AG08396 (cell line): ENCODE measurements at regions not wholly inside any gene's neighbourhood (a gene's known extent, or its start where the extent isn't known, plus 50 kb on each side); places are given as distances from the start of the nearest gene placed in this dataset.
"Not testable (repeated sequence)": the region's sequence is repeated elsewhere in the genome, so short reads cannot be mapped to it uniquely, and the experiment has no call there.

ENCODE experiments used
- DNase-seq: peaks from one replicate; pipeline ENCODE4 v3.0.0; 2012; ENCODE audit warnings: low spot score, mixed read lengths

GRCh38 chr4:114034189-114034588 lies 54.7 kb upstream of the ARSJ start:
- no peak for DNase-seq

GRCh38 chr4:114036426-114036825 lies 57.0 kb upstream of the ARSJ start:
- DNase-seq: no peak

GRCh38 chr4:114036864-114037263 lies 57.4 kb upstream of the ARSJ start:
- no peak for DNase-seq

- DNase-seq: no peak
Observed at GRCh38 chr4:114037988-114038387, 58.5 kb upstream of the ARSJ start.

GRCh38 chr4:114038762-114039387 lies 59.4 kb upstream of the ARSJ start:
- no peak for DNase-seq

GRCh38 chr4:114040319-114041116 lies 61.1 kb upstream of the ARSJ start:
- peak; percentile 5 for DNase-seq

GRCh38 chr4:114041117-114041475 lies 61.6 kb upstream of the ARSJ start:
- DNase-seq: no peak

GRCh38 chr4:114043116-114043515 lies 63.7 kb upstream of the ARSJ start:
- no peak for DNase-seq

GRCh38 chr4:114044351-114044750 lies 64.9 kb upstream of the ARSJ start:
- not testable (repeated sequence) for DNase-seq

- no peak for DNase-seq
Observed at GRCh38 chr4:114046331-114046730, 66.9 kb upstream of the ARSJ start.

- DNase-seq: not testable (repeated sequence)
Observed at GRCh38 chr4:114048154-114048553, 68.7 kb upstream of the ARSJ start.

- no peak for DNase-seq
Observed at GRCh38 chr4:114052227-114052626, 72.8 kb upstream of the ARSJ start.

- no peak for DNase-seq
Observed at GRCh38 chr4:114056599-114056998, 77.2 kb upstream of the ARSJ start.

- DNase-seq: no peak
Observed at GRCh38 chr4:114057746-114058145, 78.3 kb upstream of the ARSJ start.

- DNase-seq: no peak
Observed at GRCh38 chr4:114062499-114062898, 83.1 kb upstream of the ARSJ start.

- DNase-seq: no peak
Observed at GRCh38 chr4:114072781-114073180, 93.3 kb upstream of the ARSJ start.

- DNase-seq: no peak
Observed at GRCh38 chr4:114076899-114077570, 97.6 kb upstream of the ARSJ start.

GRCh38 chr4:114077610-114078009 lies 98.2 kb upstream of the ARSJ start:
- DNase-seq: peak; percentile 55

GRCh38 chr4:114078636-114079035 lies 99.2 kb upstream of the ARSJ start:
- DNase-seq: no peak

- no peak for DNase-seq
Observed at GRCh38 chr4:114081783-114082182, 102.3 kb upstream of the ARSJ start.

- DNase-seq: no peak
Observed at GRCh38 chr4:114082348-114082747, 102.9 kb upstream of the ARSJ start.

GRCh38 chr4:114085611-114086345 lies 106.3 kb upstream of the ARSJ start:
- DNase-seq: no peak
